ENCODE measurements at regions not wholly inside any gene's neighbourhood (a gene's known extent, or its start where the extent isn't known, plus 50 kb on each side); places are given as distances from the start of the nearest gene placed in this dataset.

- DNase-seq (ENCODE audit: low read depth, low spot score), result no peak
Observed at GRCh38 chr9:105144076-105144475, 100.4 kb upstream of the SLC44A1 start.

DNA sequence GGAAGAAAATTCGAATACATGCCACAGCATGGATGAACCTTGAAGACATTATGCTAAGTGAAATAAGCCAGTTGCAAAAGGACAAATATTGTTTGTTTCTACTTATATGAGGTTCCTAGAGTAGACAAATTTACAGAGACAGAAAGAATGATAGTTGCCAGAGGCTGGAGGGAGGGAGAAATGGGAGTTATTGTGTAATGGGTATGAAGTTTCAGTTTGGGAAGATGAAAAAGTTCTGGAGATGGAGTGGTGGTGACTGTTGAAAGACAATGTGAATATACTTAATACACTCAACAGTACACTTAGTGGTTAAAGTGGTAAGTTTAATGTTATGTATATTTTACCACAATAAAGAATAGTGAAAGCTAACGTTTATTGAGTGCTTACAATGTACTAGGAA, 99.6 kb upstream of the SLC44A1 start:
- DNase-seq (ENCODE audit: low read depth, low spot score), result no peak

DNA sequence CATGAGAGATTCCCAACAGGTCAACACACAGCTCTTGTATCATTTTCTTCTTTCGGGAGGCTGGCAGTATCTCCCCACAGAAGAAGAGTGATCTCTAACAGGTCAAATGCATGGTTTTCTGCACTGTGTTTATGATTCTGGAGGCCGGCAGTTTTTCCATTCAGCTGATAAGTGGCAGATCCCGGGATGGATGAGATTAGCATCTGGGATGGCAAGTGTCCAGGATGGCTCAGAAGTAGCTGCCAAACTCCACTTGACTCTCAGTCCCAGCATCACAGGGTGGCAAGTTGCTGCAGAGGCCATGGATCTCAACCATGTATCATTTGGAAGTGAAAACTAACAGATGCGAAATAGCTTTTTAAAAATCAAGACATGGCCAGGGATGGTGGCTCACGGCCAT, 97.8 kb upstream of the SLC44A1 start:
- DNase-seq (ENCODE audit: low read depth, low spot score), result no peak

DNA sequence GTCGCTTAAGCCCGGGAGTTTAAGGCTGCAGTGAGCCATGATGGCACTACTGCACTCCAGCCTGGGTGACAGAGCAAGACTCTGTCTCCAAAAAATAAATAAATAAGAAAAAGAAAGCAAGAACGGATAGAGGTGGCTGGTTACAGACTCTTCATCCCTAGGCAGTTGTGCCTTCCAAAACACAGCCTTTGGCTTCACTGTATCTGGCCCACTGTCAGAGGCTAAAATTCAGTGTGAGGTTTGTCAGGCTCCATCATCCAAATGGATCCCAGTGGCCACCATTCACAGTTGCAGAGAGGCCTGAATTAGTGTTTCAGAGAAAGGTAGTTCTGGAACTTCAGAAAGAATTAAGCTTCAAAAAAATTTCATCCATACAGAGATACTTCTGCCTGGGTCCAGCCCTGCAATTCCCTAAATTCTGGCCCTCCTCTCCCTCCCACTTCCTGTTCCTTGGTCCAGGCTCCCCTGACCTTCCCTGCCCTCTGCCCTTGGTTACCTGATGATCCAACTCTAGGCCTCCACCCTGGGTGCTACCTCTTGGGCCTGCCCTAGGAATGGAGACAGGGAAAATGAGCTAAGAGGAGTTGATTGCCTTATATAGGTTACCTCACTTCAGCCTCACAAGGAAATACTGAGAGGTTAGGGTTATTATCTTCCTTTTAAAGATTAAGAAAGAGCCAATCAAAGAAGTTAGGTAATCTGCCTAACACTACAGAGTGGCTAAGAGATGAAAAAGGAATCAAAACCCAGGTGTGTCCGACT, 97.2 kb upstream of the SLC44A1 start:
- no peak for DNase-seq (ENCODE audit: low read depth, low spot score)

DNA sequence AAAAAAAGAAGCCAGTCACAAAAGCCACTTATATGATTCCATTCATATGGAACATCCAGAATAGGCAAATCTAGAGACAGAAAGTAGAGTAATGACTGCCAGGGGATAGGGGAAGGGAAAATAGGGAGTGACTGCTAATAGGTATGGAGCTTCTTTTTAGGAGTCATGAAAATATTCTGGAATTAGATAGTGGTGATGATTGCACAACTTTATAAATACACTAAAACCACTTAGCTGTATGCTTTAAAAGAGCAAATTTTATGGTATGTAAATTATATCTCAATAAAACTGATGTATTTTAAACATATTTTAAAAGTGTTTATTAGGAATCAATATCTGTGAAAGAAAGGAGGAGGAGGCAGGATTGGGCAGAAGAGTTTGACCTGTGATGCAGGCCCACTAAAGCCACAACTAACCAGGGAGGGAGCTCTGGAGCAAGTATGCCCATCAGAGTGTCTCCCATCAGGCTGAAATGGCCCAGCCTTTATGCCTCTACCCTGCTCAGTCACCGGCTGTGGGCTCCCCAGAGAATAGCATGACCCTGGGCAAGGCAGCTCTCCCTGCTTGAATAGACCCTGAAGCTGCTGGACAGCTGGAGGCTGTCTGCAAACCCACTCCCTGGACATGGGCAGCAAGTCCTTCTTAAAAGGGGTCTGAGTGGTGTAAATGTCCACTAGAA, 96.0 kb upstream of the SLC44A1 start:
- no peak for DNase-seq (ENCODE audit: low read depth, low spot score)

DNA sequence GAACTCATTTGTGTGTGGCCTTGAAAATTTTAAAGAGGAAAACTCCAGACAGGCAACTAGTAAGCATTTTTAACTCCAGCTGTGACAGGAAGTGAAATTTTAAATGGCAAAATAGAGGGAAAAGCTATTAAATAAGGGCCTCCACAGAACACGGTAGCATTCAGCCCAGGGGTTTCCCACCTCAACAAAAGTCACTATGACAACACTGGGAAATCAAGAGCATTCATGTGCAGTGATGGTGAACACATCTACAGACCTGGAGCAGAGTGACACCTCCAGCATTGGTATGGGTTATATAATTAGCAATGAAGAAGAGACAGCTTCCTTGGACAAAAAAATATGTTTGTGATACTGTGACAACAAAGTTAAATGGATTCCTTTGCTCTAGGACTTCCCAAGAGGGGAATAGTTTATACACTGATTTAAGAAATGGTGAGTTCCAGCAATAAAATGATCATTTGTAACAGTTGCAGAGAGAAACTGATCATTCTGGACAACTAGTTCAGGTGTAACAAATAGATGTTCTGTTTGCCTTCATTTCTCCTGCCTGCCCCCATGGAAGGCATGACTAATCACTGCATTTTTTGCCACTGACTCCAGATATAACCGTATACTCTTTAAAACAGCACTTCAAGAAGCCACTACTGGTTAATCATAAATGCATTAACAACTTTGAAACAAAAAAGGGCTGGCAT, 93.3 kb upstream of the SLC44A1 start:
- no peak for DNase-seq (ENCODE audit: low read depth, low spot score)

DNA sequence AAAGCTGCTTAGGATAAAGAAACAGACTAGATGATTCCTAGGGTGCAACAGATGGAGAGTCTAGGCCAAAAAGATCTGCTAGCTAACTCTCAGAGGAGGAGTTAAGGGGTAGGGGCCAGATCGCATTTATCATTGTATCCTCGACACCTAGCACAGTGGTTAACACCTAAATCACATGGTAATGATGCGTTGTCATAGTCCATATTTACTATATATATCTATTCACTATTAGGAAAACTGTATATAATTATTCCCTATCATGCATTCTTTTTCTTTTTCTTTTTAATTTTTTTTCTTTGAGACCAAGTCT, 92.8 kb upstream of the SLC44A1 start:
- DNase-seq (ENCODE audit: low read depth, low spot score), result no peak

DNA sequence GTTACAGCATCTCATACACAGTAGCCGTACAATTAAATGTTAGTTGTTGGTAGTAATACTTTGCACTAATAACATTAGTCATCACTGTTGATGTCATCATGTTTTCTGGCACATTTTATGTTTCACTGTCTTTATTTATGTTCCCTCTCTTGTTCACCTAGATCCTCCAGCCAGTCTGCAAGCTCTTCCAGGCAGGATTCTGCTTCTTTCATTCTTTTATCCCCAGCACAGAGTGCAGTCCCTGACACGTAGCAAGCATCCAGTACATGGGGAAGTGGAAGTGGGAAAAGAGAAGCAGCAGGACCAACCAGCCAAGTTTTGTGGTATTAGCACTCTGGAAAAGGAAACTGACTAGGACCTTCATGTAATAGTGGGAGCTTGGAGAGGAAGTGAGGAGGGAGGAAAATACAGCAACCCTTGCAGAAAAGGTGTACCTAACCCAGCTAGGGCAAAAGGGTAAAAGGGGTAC, 89.7 kb upstream of the SLC44A1 start:
- no peak for DNase-seq (ENCODE audit: low read depth, low spot score)

GRCh38 chr9:105157171-105157583, 87.3 kb upstream of the SLC44A1 start:
- peak; percentile 42 for DNase-seq (ENCODE audit: low read depth, low spot score)

DNA sequence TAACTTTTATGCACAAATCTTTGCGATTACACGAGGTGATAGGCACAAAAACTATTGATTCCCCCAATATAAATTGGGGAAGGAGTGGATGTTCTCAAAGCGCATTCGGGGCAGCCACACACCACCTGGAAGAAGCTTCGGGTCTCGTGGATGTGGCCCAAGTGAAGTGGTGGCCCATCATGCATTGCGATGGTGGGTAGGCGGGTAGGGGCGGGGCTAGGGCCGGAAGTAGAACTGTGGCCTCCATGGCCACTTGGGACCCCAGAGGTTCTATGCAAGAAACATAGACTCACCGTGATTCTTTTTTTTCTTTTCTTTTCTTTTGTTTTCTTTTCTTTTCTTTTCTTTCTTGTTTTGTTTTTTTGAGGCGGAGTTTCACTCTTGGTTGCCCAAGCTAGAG, 86.4 kb upstream of the SLC44A1 start:
- DNase-seq (ENCODE audit: low read depth, low spot score), result no peak

DNA sequence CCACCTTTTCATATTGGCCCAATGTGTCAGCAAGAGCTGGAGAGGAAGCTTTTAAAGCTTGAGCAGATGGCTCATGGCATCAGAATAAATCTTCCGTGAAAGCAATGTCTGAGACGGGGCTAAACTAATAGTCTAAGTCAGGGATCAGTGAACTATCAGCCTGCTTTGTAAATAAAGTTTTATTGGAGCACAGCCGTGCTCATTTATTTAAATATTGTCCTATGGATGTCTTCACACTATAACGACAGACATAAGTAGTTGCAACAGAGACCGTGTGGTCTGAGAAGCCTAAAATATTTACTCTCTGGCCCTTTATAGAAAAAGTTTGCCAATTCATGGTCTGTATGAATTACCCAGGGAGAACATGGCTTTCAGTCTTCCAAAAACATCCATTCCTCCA, 85.6 kb upstream of the SLC44A1 start:
- DNase-seq (ENCODE audit: low read depth, low spot score), result no peak

DNA sequence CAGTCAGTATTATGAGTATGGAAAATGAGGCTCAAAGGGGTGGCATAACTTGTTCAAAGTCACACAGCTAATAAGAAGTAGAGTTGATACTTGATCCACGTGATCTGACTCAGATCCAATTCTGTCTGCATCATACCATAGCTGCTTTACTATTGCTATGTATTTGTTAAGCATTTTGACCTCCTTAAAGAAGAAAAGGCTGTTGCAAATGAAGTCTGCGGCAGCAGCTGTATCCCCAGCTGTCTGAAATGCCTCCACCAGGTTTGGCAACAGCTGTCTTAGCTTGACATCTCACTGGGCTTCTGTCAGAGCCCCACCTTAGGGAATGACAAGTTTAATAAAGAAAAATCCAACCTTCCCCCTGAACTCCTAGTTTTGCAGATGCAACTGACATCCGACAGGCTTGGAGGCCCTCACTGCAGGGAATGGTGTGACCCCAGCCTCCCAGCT, 75.6 kb upstream of the SLC44A1 start:
- no peak for DNase-seq (ENCODE audit: low read depth, low spot score)

- no peak for DNase-seq (ENCODE audit: low read depth, low spot score)
Observed at GRCh38 chr9:105171076-105171475, 73.4 kb upstream of the SLC44A1 start.

- no peak for DNase-seq (ENCODE audit: low read depth, low spot score)
Observed at GRCh38 chr9:105171589-105171988, 72.9 kb upstream of the SLC44A1 start.

DNA sequence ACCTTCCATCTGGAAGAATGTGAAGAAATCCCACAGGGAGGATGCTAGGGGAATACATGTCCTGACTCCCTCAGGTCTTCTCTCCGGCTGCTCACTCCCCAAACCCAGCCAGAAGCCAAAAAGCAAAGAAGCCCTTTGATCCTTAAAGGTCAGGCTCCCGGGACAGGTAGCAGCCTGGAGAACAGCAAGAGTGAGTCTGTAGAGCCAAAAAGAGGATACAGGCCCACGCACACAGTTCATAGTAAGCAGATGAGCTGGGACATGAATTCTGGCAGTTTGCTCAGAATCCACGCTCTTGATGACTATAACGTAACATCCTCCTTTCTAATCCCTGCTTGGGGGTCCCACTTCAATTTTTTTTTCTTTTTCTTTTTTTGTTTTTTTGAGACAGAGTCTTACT, 72.0 kb upstream of the SLC44A1 start:
- DNase-seq (ENCODE audit: low read depth, low spot score), result no peak

DNA sequence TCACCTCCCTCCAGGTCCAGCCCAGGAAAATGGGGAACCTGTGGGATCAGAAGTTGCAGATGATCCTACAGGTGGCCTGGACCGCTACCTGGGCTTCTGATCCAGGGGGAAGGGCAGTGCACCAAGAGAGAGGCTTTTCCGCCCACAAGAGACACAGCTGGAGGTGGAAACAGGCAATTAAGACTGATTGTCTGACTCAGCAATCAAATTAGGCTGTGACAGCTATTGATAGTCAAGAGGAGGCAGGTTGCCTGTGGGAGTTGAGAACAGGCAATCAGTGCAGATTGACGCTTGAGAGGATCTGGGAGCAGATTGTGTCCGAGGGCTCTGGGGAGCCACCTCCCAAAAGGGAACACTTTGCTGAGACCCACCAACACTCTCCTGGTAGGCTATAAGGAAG, 71.1 kb upstream of the SLC44A1 start:
- DNase-seq (ENCODE audit: low read depth, low spot score), result no peak

GRCh38 chr9:105173826-105174225, 70.6 kb upstream of the SLC44A1 start:
- no peak for DNase-seq (ENCODE audit: low read depth, low spot score)

DNA sequence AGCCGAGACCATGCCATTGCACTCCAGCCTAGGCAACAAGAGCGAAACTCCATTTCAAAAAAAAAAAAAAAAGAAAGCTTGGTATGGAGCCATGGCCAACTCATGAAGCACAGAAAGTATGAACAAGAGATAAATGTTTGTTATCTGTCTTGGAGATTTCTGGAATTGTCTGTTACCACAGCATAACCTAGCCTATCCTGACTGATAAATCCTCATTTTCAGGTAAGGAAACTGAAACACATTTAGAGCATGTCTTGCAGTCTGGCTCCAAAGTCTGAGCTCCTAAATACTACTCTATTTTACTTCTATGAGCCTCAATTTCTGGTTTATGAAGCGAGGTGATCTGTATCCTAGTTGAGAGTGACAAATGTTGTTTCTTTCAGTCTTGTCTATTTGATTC, 68.3 kb upstream of the SLC44A1 start:
- DNase-seq (ENCODE audit: low read depth, low spot score), result no peak

DNA sequence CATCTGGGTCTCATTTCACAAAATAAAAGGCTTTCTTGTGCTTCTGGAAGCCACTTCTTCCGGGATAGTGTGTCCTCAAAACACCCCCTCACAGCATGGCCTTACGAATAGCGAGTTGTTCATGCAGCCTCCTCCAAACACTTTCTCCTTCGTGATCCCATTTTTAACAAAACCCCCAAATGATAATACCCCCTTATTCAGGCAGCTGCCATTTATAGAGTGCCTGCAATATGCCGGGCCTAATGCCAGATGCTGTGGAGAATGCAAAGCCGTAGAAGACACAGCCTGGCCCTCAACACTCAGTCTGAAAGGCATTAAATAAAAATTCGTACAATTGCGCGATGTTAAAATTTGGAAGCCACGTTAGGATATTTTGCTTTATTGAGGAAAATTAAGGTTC, 66.4 kb upstream of the SLC44A1 start:
- no peak for DNase-seq (ENCODE audit: low read depth, low spot score)

DNA sequence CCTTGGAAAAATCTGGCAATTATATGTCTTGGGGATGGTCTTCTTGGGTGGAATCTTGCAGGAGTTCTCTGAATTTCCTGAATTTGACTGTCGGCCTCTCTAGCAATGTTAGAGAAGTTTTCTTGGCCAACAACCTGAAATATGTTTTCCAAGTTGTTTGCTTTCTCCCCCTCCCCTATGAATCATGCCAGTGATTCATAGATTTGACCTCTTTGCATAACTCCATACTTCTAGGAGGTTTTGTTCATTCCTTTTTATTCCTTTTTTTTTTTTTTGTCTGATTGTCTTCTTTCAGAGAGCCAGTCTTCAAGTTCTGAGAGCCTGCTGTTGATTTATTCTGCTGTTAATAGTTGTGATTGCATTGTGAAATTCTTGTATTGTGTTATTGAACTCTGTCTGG, 56.7 kb upstream of the SLC44A1 start:
- DNase-seq (ENCODE audit: low read depth, low spot score), result peak; percentile 27

GRCh38 chr9:105188746-105189145, 55.7 kb upstream of the SLC44A1 start:
- no peak for DNase-seq (ENCODE audit: low read depth, low spot score)

DNA sequence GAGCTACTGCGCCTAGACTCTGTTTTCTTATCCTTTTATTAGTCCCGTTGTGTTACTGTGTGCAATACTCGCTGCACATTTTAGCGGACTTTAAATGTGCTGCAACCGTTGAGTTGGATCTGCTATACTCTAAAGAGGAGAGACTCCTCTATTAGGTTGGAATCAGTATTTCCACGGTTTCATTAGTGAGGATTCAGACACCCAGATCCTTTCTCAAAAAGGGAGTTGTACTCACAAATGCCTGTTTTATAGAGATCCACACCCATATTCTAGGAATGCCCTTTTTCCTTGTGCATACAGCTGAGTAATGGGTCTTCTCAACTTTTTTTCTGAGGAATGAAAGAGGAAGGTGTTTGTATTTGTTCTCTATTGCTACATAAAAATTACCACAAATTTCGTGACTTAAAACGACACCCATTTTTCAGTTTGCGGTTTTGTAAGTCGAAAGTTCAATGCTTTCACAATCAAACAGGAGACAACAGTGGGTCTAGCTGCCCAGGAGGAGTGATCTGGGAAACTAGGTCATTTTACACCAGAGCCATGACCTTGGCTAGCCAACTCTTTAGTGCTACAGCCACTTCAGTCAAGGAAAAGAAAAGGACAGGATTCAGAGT, 52.8 kb upstream of the SLC44A1 start:
- no peak for DNase-seq (ENCODE audit: low read depth, low spot score)
